HepG2 (cell line): ENCODE measurements at regions not wholly inside any gene's neighbourhood (a gene's known extent, or its start where the extent isn't known, plus 50 kb on each side); places are given as distances from the start of the nearest gene placed in this dataset.

ENCODE experiments used
- ATAC-seq: fragments of 200-7000 bp; cut with Tn5 transposase; 3 replicates; pipeline ENCODE4 v1.9.1; 2020; ENCODE audit warnings: mild to moderate bottlenecking, moderate library complexity
- BruUV-seq: library from RNA; stranded (reverse); fragments of 400-500 nt; replicated peaks from 2 replicates; lab custom pipeline; 2021; lab: Mats Ljungman, UMichigan
- CTCF ChIA-PET: fragments of 300-600 bp; formaldehyde crosslinking; extraction: SDS; loops from one replicate; lab custom pipeline; 2021; ENCODE audit warnings: low total read pairs, inconsistent platforms, low intra/inter-chr PET ratio; lab: Yijun Ruan, JAX
- POLR2A ChIA-PET: fragments of 350-600 bp; sonication (Branson Sonifier 250); formaldehyde crosslinking; loops from one replicate; lab custom pipeline; 2020; ENCODE audit warnings: antibody characterized with exemption, inconsistent platforms; lab: Yijun Ruan, JAX
- DNase-seq: peaks from one replicate; pipeline ENCODE4 v3.0.0-alpha.2; 2015; ENCODE audit warnings: low spot score
- FAIRE-seq: peaks from 3 replicates; lab custom pipeline; 2011; peaks lifted over from hg19 to GRCh38; lab: Jason Lieb, UNC
- H2AFZ ChIP-seq: one replicate; pipeline ENCODE4 v1.6.1; 2011; ENCODE audit warnings: low read length, inconsistent platforms
- H3K27ac ChIP-seq: fragments of 300-600 bp; 3 replicates; pipeline ENCODE4 v1.8.0; 2011; ENCODE audit warnings: mixed run types, mild to moderate bottlenecking, mixed read lengths, low read length, inconsistent platforms; ENCODE audit not compliant: insufficient read depth; ENCODE audit errors: extremely low read length
- H3K27me3 ChIP-seq, 2 experiments: fragments of 200-600 bp in 1 of 2; 2 replicates in 1 of 2; 3 replicates in 1 of 2; pipeline versions ENCODE4 v1.6.0 to v1.8.0; 2011; ENCODE audit warnings: low read length in 2 of 2, mild to moderate bottlenecking in 2 of 2, moderate library complexity in 2 of 2, inconsistent platforms in 1 of 2; ENCODE audit not compliant: insufficient read depth in 2 of 2, control insufficient read depth in 1 of 2
- H3K36me3 ChIP-seq, 2 experiments: fragments of 200-600 bp in 1 of 2; replicated peaks in 1 of 2; 2 replicates in 1 of 2; 3 replicates in 1 of 2; pipeline versions ENCODE4 v1.5.1 to v1.8.0; 2011; ENCODE audit warnings: low read length in 2 of 2, inconsistent platforms in 1 of 2; ENCODE audit not compliant: insufficient read depth in 2 of 2, control insufficient read depth in 1 of 2
- H3K4me1 ChIP-seq: 2 replicates; pipeline ENCODE4 v1.5.1; 2012; ENCODE audit warnings: low read length, inconsistent platforms; ENCODE audit not compliant: insufficient read depth
- H3K4me2 ChIP-seq: 2 replicates; pipeline ENCODE4 v1.6.0; 2011; ENCODE audit warnings: low read depth, low read length, inconsistent platforms
- H3K4me3 ChIP-seq, 3 experiments: fragments of 200-600 bp in 1 of 3; sonication (generic), shearing (Covaris generic) in 1 of 3; replicated peaks in 1 of 3; 2 replicates each; pipeline ENCODE4 v1.5.1; 2011 to 2016; ENCODE audit warnings: low read length in 3 of 3, inconsistent platforms in 2 of 3, low read depth in 2 of 3, mild to moderate bottlenecking in 2 of 3, control low read depth in 1 of 3, mixed read lengths in 1 of 3; ENCODE audit not compliant: insufficient read depth in 1 of 3
- H3K79me2 ChIP-seq: one replicate; pipeline ENCODE4 v1.6.1; 2011; ENCODE audit warnings: low read length, inconsistent platforms; ENCODE audit not compliant: insufficient read depth
- H3K9ac ChIP-seq: 2 replicates; pipeline ENCODE4 v1.6.0; 2011; ENCODE audit warnings: mild to moderate bottlenecking, low read depth, low read length, inconsistent platforms; ENCODE audit not compliant: insufficient read depth
- H3K9me3 ChIP-seq: 2 replicates; pipeline ENCODE4 v1.5.1; 2012; ENCODE audit warnings: mild to moderate bottlenecking, low read length
- H4K20me1 ChIP-seq: 2 replicates; pipeline ENCODE4 v1.6.0; 2011; ENCODE audit warnings: inconsistent platforms, mild to moderate bottlenecking, low read length, moderate library complexity; ENCODE audit not compliant: insufficient read depth
- CREBL2 ChIP-seq: sonication (generic); formaldehyde crosslinking; IDR thresholded peaks from 2 replicates; pipeline ENCODE4 v1.8.1; 2023; ENCODE audit warnings: missing genetic modification reagents, mild to moderate bottlenecking, borderline replicate concordance
- HMG20A ChIP-seq: IDR thresholded peaks from 2 replicates; pipeline ENCODE4 v1.6.1; 2016; ENCODE audit warnings: borderline replicate concordance
- MLXIP ChIP-seq: sonication (generic); formaldehyde crosslinking; IDR thresholded peaks from 2 replicates; pipeline ENCODE4 v1.9.0; 2021; ENCODE audit warnings: missing genetic modification reagents, borderline replicate concordance
- RBFOX2 ChIP-seq: fragments of 200-400 bp; formaldehyde crosslinking; IDR thresholded peaks from 2 replicates; pipeline ENCODE4 v1.6.1; 2017; ENCODE audit warnings: low read depth, mild to moderate bottlenecking, low read length
- ZNF124 ChIP-seq: sonication (generic); formaldehyde crosslinking; IDR thresholded peaks from 2 replicates; pipeline ENCODE4 v1.4.0; 2020; ENCODE audit warnings: missing genetic modification reagents
- ZNF280B ChIP-seq: sonication (generic); formaldehyde crosslinking; IDR thresholded peaks from 2 replicates; pipeline ENCODE4 v1.5.0; 2020; ENCODE audit warnings: missing genetic modification reagents, mild to moderate bottlenecking, borderline replicate concordance
- ZNF441 ChIP-seq: sonication (generic); formaldehyde crosslinking; IDR thresholded peaks from 2 replicates; pipeline ENCODE4 v1.7.0; 2021; ENCODE audit warnings: missing genetic modification reagents, borderline replicate concordance
- ZNF564 ChIP-seq: sonication (generic); formaldehyde crosslinking; IDR thresholded peaks from 2 replicates; pipeline ENCODE4 v1.8.1; 2023; ENCODE audit warnings: mild to moderate bottlenecking, missing genetic modification reagents
- ZNF670 ChIP-seq: sonication (generic); formaldehyde crosslinking; IDR thresholded peaks from 2 replicates; pipeline ENCODE4 v1.8.0; 2022; ENCODE audit warnings: mild to moderate bottlenecking, missing genetic modification reagents, borderline replicate concordance
- ZNF784 ChIP-seq: sonication (generic); formaldehyde crosslinking; IDR thresholded peaks from 2 replicates; pipeline ENCODE4 v1.5.1; 2020; ENCODE audit warnings: missing genetic modification reagents, mild to moderate bottlenecking, borderline replicate concordance
- WGBS: methylation state at CpG from one replicate; pipeline ENCODE4 v1.1.6; 2017; ENCODE audit warnings: low lambda C conversion rate; 5-methylcytosine and 5-hydroxymethylcytosine counted together
- in situ Hi-C: cut with HindIII; loops from 2 replicates; pipeline ENCODE4 v1.10.0; 2017; ENCODE audit warnings: low pct_unique_long_range_greater_than_20kb; ENCODE audit not compliant: extremely low pct_ligation_motif_present
- intact Hi-C: fragments of 100-400 bp; cut with micrococcal nuclease; formaldehyde crosslinking; loops from one replicate; pipeline ENCODE4 v1.10.0; 2022; ENCODE audit not compliant: unreplicated experiment

- H3K4me2 ChIP-seq: no peak overlapping the region
- DNase-seq: no peak
- FAIRE-seq: no peak
- H2AFZ ChIP-seq: no peak overlapping the region
- intact Hi-C loops (no loop called here), in situ Hi-C loops (no loop called here)
- H3K9ac ChIP-seq: no peak overlapping the region
- peaks cover 16 to 87% of the 10 kb centered on the region in 2 experiments; a peak in 4 of 5 replicates for H3K27me3 ChIP-seq
- no peaks in the 10 kb centered on the region for H3K79me2 ChIP-seq
- H4K20me1 ChIP-seq: no peaks in the 10 kb centered on the region
- no peak overlapping the region for H3K4me3 ChIP-seq
- no peak overlapping the region for H3K27ac ChIP-seq
- ChIA-PET CTCF (no interaction called here), POLR2A (no interaction called here)
- BruUV-seq: no TSS peak
- no peaks in the 10 kb centered on the region for H3K9me3 ChIP-seq
- no peak for ATAC-seq
- 13% methylated on average over 9 of the region's 13 CpGs for WGBS
- no peaks in the 10 kb centered on the region for H3K4me1 ChIP-seq
- TF ChIP-seq CREBL2 (no peak), ZNF280B (CRISPR knock-in tag) (no peak), ZNF670 (CRISPR knock-in tag) (no peak), ZNF124 (no peak), RBFOX2 (no peak), ZNF441 (CRISPR knock-in tag) (no peak), HMG20A (no peak), ZNF784 (CRISPR knock-in tag) (no peak), MLXIP (CRISPR knock-in tag) (no peak), ZNF564 (CRISPR knock-in tag) (no peak)
- no peaks in the 10 kb centered on the region for H3K36me3 ChIP-seq
Measured at GRCh38 chr2:2704428-2705090, 373.5 kb upstream of the MYT1L start.
